ENCODE measurements at regions not wholly inside any gene's neighbourhood (a gene's known extent, or its start where the extent isn't known, plus 50 kb on each side); places are given as distances from the start of the nearest gene placed in this dataset.

DNA sequence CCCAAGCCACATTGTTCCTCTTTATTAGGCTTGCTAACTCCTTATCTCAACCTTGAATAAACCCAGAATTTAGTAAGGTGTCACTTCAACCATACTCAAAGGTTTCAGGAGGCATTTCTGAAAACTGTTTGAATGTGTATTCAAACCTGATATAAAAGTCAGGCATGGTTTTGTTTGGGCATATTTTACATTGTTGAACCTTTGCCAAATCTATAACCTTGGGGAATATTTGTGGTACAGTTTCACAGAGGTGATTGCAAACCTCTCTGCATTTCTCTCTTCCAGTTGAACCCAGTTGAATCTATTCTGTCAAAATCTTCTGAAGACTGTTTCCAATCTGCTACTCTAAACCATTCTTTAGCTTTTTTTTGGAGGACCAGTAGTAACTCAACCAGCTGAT lies 409.0 kb downstream of the TECRL start:
- intact Hi-C loops (cut with micrococcal nuclease; ENCODE audit: unreplicated experiment) = no loop called here
- ATAC-seq (no peak), DNase-seq (ENCODE audit: low spot score) (no peak), FAIRE-seq (no peak)
- no peaks in the 10 kb centered on the region for H3K36me3 ChIP-seq (replicated peaks in 1 of 2; ENCODE audit: control insufficient read depth in 1 of 2, insufficient read depth in 2 of 2, low read length in 2 of 2)
- no peak overlapping the region for H3K27ac ChIP-seq (ENCODE audit: extremely low read length, insufficient read depth, low read length)
- TF ChIP-seq RCOR2 (CRISPR knock-in tag; IDR thresholded peaks at IDR 0.05) = no peak
- no peak for TF ChIP-seq ZNF143 (CRISPR knock-in tag; IDR thresholded peaks at IDR 0.05)
- TF ChIP-seq AKAP8 (CRISPR knock-in tag; IDR thresholded peaks at IDR 0.05) = no peak
- no peak for TF ChIP-seq ZNF766 (CRISPR knock-in tag; IDR thresholded peaks at IDR 0.05; ENCODE audit: borderline replicate concordance)
- TF ChIP-seq ZKSCAN5 (CRISPR knock-in tag; IDR thresholded peaks at IDR 0.05) = no peak
- TF ChIP-seq, protein P1, sequence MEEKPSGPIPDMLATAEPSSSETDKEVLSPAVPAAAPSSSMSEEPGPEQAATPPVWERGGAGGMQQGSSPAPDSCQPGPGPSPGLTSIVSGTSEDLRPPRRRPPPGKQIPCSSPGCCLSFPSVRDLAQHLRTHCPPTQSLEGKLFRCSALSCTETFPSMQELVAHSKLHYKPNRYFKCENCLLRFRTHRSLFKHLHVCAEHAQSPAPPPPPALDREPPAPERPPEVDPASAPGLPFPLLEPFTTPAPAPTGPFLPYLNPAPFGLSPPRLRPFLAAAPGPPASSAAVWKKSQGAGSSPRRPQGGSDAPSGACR (CRISPR knock-in tag; IDR thresholded peaks at IDR 0.05) = no peak
- TF ChIP-seq, protein P2, sequence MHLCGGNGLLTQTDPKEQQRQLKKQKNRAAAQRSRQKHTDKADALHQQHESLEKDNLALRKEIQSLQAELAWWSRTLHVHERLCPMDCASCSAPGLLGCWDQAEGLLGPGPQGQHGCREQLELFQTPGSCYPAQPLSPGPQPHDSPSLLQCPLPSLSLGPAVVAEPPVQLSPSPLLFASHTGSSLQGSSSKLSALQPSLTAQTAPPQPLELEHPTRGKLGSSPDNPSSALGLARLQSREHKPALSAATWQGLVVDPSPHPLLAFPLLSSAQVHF (CRISPR knock-in tag; IDR thresholded peaks at IDR 0.05) = no peak
- TF ChIP-seq, protein P3, sequence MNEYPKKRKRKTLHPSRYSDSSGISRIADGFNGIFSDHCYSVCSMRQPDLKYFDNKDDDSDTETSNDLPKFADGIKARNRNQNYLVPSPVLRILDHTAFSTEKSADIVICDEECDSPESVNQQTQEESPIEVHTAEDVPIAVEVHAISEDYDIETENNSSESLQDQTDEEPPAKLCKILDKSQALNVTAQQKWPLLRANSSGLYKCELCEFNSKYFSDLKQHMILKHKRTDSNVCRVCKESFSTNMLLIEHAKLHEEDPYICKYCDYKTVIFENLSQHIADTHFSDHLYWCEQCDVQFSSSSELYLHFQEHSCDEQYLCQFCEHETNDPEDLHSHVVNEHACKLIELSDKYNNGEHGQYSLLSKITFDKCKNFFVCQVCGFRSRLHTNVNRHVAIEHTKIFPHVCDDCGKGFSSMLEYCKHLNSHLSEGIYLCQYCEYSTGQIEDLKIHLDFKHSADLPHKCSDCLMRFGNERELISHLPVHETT (CRISPR knock-in tag; conservative IDR thresholded peaks at IDR 0.05) = no peak
- no peak for TF ChIP-seq JARID2 (CRISPR knock-in tag; IDR thresholded peaks at IDR 0.05; ENCODE audit: insufficient replicate concordance)
- no peak for TF ChIP-seq SP5 (CRISPR knock-in tag; IDR thresholded peaks at IDR 0.05; ENCODE audit: borderline replicate concordance, low read depth)
- TF ChIP-seq, protein P4, sequence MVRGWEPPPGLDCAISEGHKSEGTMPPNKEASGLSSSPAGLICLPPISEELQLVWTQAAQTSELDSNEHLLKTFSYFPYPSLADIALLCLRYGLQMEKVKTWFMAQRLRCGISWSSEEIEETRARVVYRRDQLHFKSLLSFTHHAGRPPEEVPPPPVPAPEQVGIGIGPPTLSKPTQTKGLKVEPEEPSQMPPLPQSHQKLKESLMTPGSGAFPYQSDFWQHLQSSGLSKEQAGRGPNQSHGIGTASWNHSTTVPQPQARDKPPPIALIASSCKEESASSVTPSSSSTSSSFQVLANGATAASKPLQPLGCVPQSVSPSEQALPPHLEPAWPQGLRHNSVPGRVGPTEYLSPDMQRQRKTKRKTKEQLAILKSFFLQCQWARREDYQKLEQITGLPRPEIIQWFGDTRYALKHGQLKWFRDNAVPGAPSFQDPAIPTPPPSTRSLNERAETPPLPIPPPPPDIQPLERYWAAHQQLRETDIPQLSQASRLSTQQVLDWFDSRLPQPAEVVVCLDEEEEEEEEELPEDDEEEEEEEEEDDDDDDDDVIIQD (CRISPR knock-in tag; IDR thresholded peaks at IDR 0.05; ENCODE audit: low read depth) = no peak
- TF ChIP-seq ISL2 (CRISPR knock-in tag; IDR thresholded peaks at IDR 0.05) = no peak
- no peak for TF ChIP-seq ZSCAN29 (CRISPR knock-in tag; conservative IDR thresholded peaks at IDR 0.05)
- no peak for TF ChIP-seq MAFG (CRISPR knock-in tag; IDR thresholded peaks at IDR 0.05)
- TF ChIP-seq ZNF121 (CRISPR knock-in tag; IDR thresholded peaks at IDR 0.05) = no peak
- TF ChIP-seq ZNF337 (CRISPR knock-in tag; IDR thresholded peaks at IDR 0.05; ENCODE audit: borderline replicate concordance, low read depth) = no peak
- no peak for TF ChIP-seq ATF7-NPFF (CRISPR knock-in tag; IDR thresholded peaks at IDR 0.05; ENCODE audit: low read depth)
- TF ChIP-seq, protein P5, sequence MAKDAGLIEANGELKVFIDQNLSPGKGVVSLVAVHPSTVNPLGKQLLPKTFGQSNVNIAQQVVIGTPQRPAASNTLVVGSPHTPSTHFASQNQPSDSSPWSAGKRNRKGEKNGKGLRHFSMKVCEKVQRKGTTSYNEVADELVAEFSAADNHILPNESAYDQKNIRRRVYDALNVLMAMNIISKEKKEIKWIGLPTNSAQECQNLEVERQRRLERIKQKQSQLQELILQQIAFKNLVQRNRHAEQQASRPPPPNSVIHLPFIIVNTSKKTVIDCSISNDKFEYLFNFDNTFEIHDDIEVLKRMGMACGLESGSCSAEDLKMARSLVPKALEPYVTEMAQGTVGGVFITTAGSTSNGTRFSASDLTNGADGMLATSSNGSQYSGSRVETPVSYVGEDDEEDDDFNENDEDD (CRISPR knock-in tag; IDR thresholded peaks at IDR 0.05; ENCODE audit: borderline replicate concordance) = no peak
- H2AFZ ChIP-seq (ENCODE audit: low read length) = no peak overlapping the region
- no peaks in the 10 kb centered on the region for H3K79me2 ChIP-seq (ENCODE audit: insufficient read depth, low read length)
- H4K20me1 ChIP-seq (ENCODE audit: insufficient read depth, low read length) = no peaks in the 10 kb centered on the region
- ChIA-PET POLR2A (no interaction called here), CTCF (ENCODE audit: low intra/inter-chr PET ratio, low total read pairs) (no interaction called here)
- no peak overlapping the region for H3K9ac ChIP-seq (ENCODE audit: insufficient read depth, low read depth, low read length)
- H3K9me3 ChIP-seq (ENCODE audit: low read length) = peaks cover 33% of the 10 kb centered on the region
- H3K4me2 ChIP-seq (ENCODE audit: low read depth, low read length) = no peak overlapping the region
- no peaks in the 10 kb centered on the region for H3K4me1 ChIP-seq (ENCODE audit: insufficient read depth, low read length)
- BruUV-seq (replicated peaks) = no TSS peak
- H3K27me3 ChIP-seq (ENCODE audit: control insufficient read depth in 1 of 2, insufficient read depth in 2 of 2, low read length in 2 of 2) = no peaks in the 10 kb centered on the region
- H3K4me3 ChIP-seq (replicated peaks in 1 of 3; ENCODE audit: insufficient read depth in 1 of 3, low read depth in 2 of 3, low read length in 3 of 3) = no peak overlapping the region
- in situ Hi-C loops (cut with HindIII; ENCODE audit: extremely low pct_ligation_motif_present, low pct_unique_long_range_greater_than_20kb) = no loop called here

All from HepG2 (cell line).